Common myeloid progenitor, CD34-positive (primary cell): ENCODE measurements at regions not wholly inside any gene's neighbourhood (a gene's known extent, or its start where the extent isn't known, plus 50 kb on each side); places are given as distances from the start of the nearest gene placed in this dataset.

ENCODE experiments used
- CTCF ChIA-PET: fragments of 350-600 bp; sonication (Branson Sonifier 250); formaldehyde crosslinking; loops from one replicate; lab custom pipeline; 2021; ENCODE audit warnings: antibody characterized with exemption; lab: Charles Lee
- POLR2A ChIA-PET: fragments of 350-600 bp; sonication (Branson Sonifier 250); formaldehyde crosslinking; loops from one replicate; lab custom pipeline; 2021; ENCODE audit warnings: antibody characterized with exemption; lab: Charles Lee
- DNase-seq, 3 donors: peaks; one replicate each; pipeline versions ENCODE4 v3.0.0 to v3.0.0-alpha.2; 2013
- H3K27ac ChIP-seq, 2 experiments: 1 replicate in 1 of 2; 2 replicates in 1 of 2; pipeline ENCODE4 v1.7.0; 2013; ENCODE audit warnings: inconsistent platforms in 2 of 2, low read length in 2 of 2, mild to moderate bottlenecking in 2 of 2, low read depth in 1 of 2, moderate library complexity in 1 of 2; ENCODE audit not compliant: severe bottlenecking in 2 of 2, insufficient read depth in 1 of 2, poor library complexity in 1 of 2
- H3K27me3 ChIP-seq, 5 experiments: replicated peaks in 2 of 5; 1 replicate in 3 of 5; 2 replicates in 2 of 5; pipeline versions ENCODE4 v1.6.1 to v1.7.0; 2013; ENCODE audit warnings: low read length in 4 of 5, mild to moderate bottlenecking in 2 of 5, moderate library complexity in 2 of 5, inconsistent platforms in 1 of 5; ENCODE audit not compliant: insufficient read depth in 5 of 5, control insufficient read depth in 4 of 5
- H3K36me3 ChIP-seq, 4 experiments: 1 replicate in 2 of 4; 2 replicates in 2 of 4; pipeline versions ENCODE4 v1.6.1 to v1.7.0; 2013; ENCODE audit warnings: low read length in 3 of 4, control low read depth in 1 of 4, mild to moderate bottlenecking in 1 of 4; ENCODE audit not compliant: control insufficient read depth in 4 of 4, insufficient read depth in 4 of 4
- H3K4me1 ChIP-seq, 4 experiments: 1 replicate in 3 of 4; 2 replicates in 1 of 4; pipeline versions ENCODE4 v1.6.1 to v1.7.1; 2013; ENCODE audit warnings: low read length in 3 of 4, mild to moderate bottlenecking in 3 of 4, control low read depth in 1 of 4, inconsistent platforms in 1 of 4, moderate library complexity in 1 of 4; ENCODE audit not compliant: control insufficient read depth in 4 of 4, insufficient read depth in 4 of 4; ENCODE audit errors: control extremely low read depth in 1 of 4
- H3K4me3 ChIP-seq, 7 experiments: 1 replicate in 4 of 7; 2 replicates in 3 of 7; pipeline versions ENCODE4 v1.5.1 to v1.7.0; 2013; ENCODE audit warnings: mild to moderate bottlenecking in 7 of 7, low read length in 6 of 7, moderate library complexity in 6 of 7, inconsistent platforms in 2 of 7, low read depth in 2 of 7, control low read depth in 1 of 7; ENCODE audit not compliant: insufficient read depth in 4 of 7, control insufficient read depth in 1 of 7; ENCODE audit errors: extremely low read depth in 1 of 7
- H3K9me3 ChIP-seq, 5 experiments: 1 replicate in 4 of 5; 2 replicates in 1 of 5; pipeline versions ENCODE4 v1.6.1 to v1.7.1; 2013; ENCODE audit warnings: low read length in 4 of 5, mild to moderate bottlenecking in 2 of 5, inconsistent platforms in 1 of 5, low read depth in 1 of 5, moderate library complexity in 1 of 5; ENCODE audit not compliant: control insufficient read depth in 4 of 5, insufficient read depth in 2 of 5; ENCODE audit errors: control extremely low read depth in 1 of 5
- WGBS: methylation state at CpG from one replicate; pipeline ENCODE4 v1.1.5; 2013; ENCODE audit not compliant: insufficient coverage; 5-methylcytosine and 5-hydroxymethylcytosine counted together

- ChIA-PET POLR2A (no interaction called here), CTCF (no interaction called here)
- no peak for DNase-seq
- no peaks in the 10 kb centered on the region for H3K27me3 ChIP-seq
- no peaks in the 10 kb centered on the region for H3K36me3 ChIP-seq
- H3K4me3 ChIP-seq: no peak overlapping the region
- no peaks in the 10 kb centered on the region for H3K9me3 ChIP-seq
- H3K4me1 ChIP-seq: no peaks in the 10 kb centered on the region
- H3K27ac ChIP-seq: no peak overlapping the region
These were observed 129.8 kb upstream of the TMEM229A start for GRCh38 chr7:124162667-124163066.

GRCh38 chr7:124155432-124156022, 122.7 kb upstream of the TMEM229A start:
- Histone ChIP-seq H3K36me3 (no peaks in the 10 kb centered on the region), H3K4me3 (no peak overlapping the region), H3K9me3 (no peaks in the 10 kb centered on the region), H3K4me1 (no peaks in the 10 kb centered on the region), H3K27ac (no peak overlapping the region), H3K27me3 (no peaks in the 10 kb centered on the region)
- DNase-seq: peak in 2 of 3 donors; percentile 6 to 18
- no CpG with 5 or more reads among the region's 3 CpGs for WGBS
- ChIA-PET CTCF (interaction anchor here (0.7 to 1.3 kb wide), 4 partner anchors 14 to 702 kb away, joined by 3 to 4 read pairs (median 4); no protein-coding TSS in a partner anchor), POLR2A (no interaction called here)

GRCh38 chr7:124152859-124153692, 120.2 kb upstream of the TMEM229A start:
- WGBS: 86% methylated on average over 1 of the region's 1 CpG
- H3K27ac ChIP-seq: no peak overlapping the region
- POLR2A ChIA-PET: no interaction called here
- peak in 2 of 3 donors; percentile 17 to 19 for DNase-seq
- H3K36me3 ChIP-seq: no peaks in the 10 kb centered on the region
- H3K9me3 ChIP-seq: no peaks in the 10 kb centered on the region
- no peaks in the 10 kb centered on the region for H3K27me3 ChIP-seq
- no peak overlapping the region for H3K4me3 ChIP-seq
- CTCF ChIA-PET: no interaction called here
- H3K4me1 ChIP-seq: no peaks in the 10 kb centered on the region

- no peaks in the 10 kb centered on the region for H3K4me1 ChIP-seq
- no peak overlapping the region for H3K27ac ChIP-seq
- H3K27me3 ChIP-seq: no peaks in the 10 kb centered on the region
- no peak for DNase-seq
- CTCF ChIA-PET: no interaction called here
- WGBS: no CpG with 5 or more reads among the region's 1 CpG
- no peaks in the 10 kb centered on the region for H3K36me3 ChIP-seq
- POLR2A ChIA-PET: no interaction called here
- H3K9me3 ChIP-seq: no peaks in the 10 kb centered on the region
- no peak overlapping the region for H3K4me3 ChIP-seq
These were observed 104.8 kb upstream of the TMEM229A start for GRCh38 chr7:124137664-124138063.

GRCh38 chr7:124124201-124124600, 91.3 kb upstream of the TMEM229A start:
- Histone ChIP-seq H3K36me3 (no peaks in the 10 kb centered on the region), H3K9me3 (peaks cover 0 to 3% (median 0%) of the 10 kb centered on the region in 5 experiments), H3K27ac (no peak overlapping the region), H3K4me1 (no peaks in the 10 kb centered on the region), H3K27me3 (no peaks in the 10 kb centered on the region), H3K4me3 (no peak overlapping the region)
- no CpG with 5 or more reads among the region's 1 CpG for WGBS
- no peak for DNase-seq
- POLR2A ChIA-PET: no interaction called here
- CTCF ChIA-PET: no interaction called here

GRCh38 chr7:124120911-124121310, 88.0 kb upstream of the TMEM229A start:
- no peaks in the 10 kb centered on the region for H3K36me3 ChIP-seq
- no peak for DNase-seq
- CTCF ChIA-PET: no interaction called here
- H3K4me1 ChIP-seq: no peaks in the 10 kb centered on the region
- no peaks in the 10 kb centered on the region for H3K9me3 ChIP-seq
- H3K27ac ChIP-seq: no peak overlapping the region
- H3K27me3 ChIP-seq: no peaks in the 10 kb centered on the region
- no peak overlapping the region for H3K4me3 ChIP-seq
- POLR2A ChIA-PET: no interaction called here

- no peak overlapping the region for H3K27ac ChIP-seq
- peak in 1 of 3 donors; percentile 4 for DNase-seq
- POLR2A ChIA-PET: no interaction called here
- H3K27me3 ChIP-seq: no peaks in the 10 kb centered on the region
- no peaks in the 10 kb centered on the region for H3K9me3 ChIP-seq
- no peaks in the 10 kb centered on the region for H3K4me1 ChIP-seq
- no CpG with 5 or more reads among the region's 1 CpG for WGBS
- H3K4me3 ChIP-seq: no peak overlapping the region
- CTCF ChIA-PET: no interaction called here
- H3K36me3 ChIP-seq: no peaks in the 10 kb centered on the region
These were observed 80.2 kb upstream of the TMEM229A start for GRCh38 chr7:124113045-124113444.
